ENCODE measurements at regions not wholly inside any gene's neighbourhood (a gene's known extent, or its start where the extent isn't known, plus 50 kb on each side); places are given as distances from the start of the nearest gene placed in this dataset.

- no peaks in the 10 kb centered on the region for H3K9me3 ChIP-seq (ENCODE audit: severe bottlenecking)
- H3K36me3 ChIP-seq = no peaks in the 10 kb centered on the region
- no peak for DNase-seq
- H3K27ac ChIP-seq = no peak overlapping the region
- no peak overlapping the region for H3K4me3 ChIP-seq (ENCODE audit: low read depth, low read length)
- peaks cover 20% of the 10 kb centered on the region for H3K27me3 ChIP-seq (ENCODE audit: insufficient read depth, low read depth, severe bottlenecking)
- TF ChIP-seq, protein P1, sequence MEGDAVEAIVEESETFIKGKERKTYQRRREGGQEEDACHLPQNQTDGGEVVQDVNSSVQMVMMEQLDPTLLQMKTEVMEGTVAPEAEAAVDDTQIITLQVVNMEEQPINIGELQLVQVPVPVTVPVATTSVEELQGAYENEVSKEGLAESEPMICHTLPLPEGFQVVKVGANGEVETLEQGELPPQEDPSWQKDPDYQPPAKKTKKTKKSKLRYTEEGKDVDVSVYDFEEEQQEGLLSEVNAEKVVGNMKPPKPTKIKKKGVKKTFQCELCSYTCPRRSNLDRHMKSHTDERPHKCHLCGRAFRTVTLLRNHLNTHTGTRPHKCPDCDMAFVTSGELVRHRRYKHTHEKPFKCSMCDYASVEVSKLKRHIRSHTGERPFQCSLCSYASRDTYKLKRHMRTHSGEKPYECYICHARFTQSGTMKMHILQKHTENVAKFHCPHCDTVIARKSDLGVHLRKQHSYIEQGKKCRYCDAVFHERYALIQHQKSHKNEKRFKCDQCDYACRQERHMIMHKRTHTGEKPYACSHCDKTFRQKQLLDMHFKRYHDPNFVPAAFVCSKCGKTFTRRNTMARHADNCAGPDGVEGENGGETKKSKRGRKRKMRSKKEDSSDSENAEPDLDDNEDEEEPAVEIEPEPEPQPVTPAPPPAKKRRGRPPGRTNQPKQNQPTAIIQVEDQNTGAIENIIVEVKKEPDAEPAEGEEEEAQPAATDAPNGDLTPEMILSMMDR (IDR thresholded peaks at IDR 0.05; ENCODE audit: low read depth, low read length) = no peak
Measured at GRCh38 chr16:73414638-73415037, 366.7 kb upstream of the ZFHX3 start.

DNA sequence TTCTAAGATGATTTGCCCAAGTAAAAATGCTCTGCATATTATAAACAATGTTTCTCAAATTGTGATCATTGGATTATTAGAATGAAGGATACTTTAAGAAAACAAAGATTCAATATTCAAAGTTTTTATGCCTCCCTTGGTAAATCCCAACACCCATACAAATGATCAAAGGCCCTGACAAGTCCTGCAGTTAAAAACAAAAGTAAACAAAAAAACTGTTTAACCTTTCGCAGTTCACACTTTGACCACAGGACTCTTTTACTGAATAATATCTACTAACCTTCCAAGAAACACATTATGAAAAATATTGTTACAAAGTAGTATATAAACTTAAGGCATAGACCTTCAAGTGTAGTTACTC lies 365.9 kb upstream of the ZFHX3 start:
- TF ChIP-seq, protein P1 (IDR thresholded peaks at IDR 0.05; ENCODE audit: low read depth, low read length) = no peak
- no peaks in the 10 kb centered on the region for H3K36me3 ChIP-seq

DNA sequence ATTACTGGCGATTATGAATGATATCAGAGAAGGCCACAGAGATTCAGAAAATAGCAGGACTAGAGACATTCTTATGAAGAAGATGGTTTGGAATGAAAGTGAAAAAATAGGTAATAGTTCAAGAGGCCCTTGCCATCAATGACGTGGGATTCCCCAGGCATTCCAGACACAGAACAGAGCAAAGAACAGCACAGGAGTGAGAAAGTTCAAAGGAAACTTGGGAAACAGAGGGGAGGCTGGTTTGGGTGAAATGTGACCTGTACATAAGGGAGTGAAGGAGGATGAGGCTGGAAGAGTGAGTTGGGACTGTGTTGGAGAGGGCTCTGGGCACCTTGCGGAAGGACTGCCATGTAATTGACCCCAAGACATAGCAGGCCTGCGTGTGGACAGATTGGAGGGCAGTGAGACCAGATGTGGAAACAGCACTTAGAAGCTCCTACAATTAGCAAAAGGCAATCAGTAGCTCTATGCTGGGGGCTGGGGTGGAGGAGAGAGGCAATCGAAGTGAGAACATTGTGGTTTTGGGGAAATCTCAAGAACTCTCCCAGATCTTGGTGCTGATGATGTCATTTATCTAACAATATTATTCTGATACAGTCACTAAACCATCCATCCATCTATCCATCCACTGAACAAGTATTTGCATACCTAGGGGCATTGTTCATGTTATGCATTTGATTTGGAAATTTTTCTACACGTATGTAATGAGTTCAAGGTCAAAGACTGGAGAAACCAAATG lies 365.3 kb upstream of the ZFHX3 start:
- TF ChIP-seq, protein P1 (IDR thresholded peaks at IDR 0.05; ENCODE audit: low read depth, low read length) = no peak
- Histone ChIP-seq H3K4me3 (ENCODE audit: low read depth, low read length) (no peak overlapping the region), H3K27me3 (ENCODE audit: insufficient read depth, low read depth, severe bottlenecking) (peaks cover 17% of the 10 kb centered on the region), H3K9me3 (ENCODE audit: severe bottlenecking) (no peaks in the 10 kb centered on the region), H3K36me3 (no peaks in the 10 kb centered on the region), H3K27ac (no peak overlapping the region)
- no peak for DNase-seq

More for the DNA sequence above, 365.9 kb upstream of the ZFHX3 start:
- H3K9me3 ChIP-seq (ENCODE audit: severe bottlenecking) = no peaks in the 10 kb centered on the region
- no peak overlapping the region for H3K27ac ChIP-seq
- H3K4me3 ChIP-seq (ENCODE audit: low read depth, low read length) = no peak overlapping the region
- H3K27me3 ChIP-seq (ENCODE audit: insufficient read depth, low read depth, severe bottlenecking) = peaks cover 17% of the 10 kb centered on the region
- no peak for DNase-seq

DNA sequence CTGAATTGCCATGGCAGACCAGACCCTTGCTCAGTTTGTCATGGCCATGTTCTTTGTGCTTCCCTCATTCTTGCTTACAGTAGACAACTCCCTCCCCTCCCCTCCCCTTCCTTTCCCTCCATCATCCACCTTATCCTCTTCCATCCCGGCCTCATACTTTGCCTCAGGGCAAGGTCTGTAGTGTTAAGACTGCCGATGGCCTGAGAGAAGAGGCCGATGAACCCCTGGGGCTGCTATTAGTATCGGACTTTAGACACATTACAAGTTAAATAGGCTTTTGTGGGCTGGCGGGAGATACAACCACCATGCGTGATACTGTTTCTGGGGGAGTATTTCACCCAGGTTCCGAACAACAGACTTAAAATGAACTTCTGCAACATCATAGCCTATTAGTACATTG lies 364.5 kb upstream of the ZFHX3 start:
- Histone ChIP-seq H3K27me3 (ENCODE audit: insufficient read depth, low read depth, severe bottlenecking) (peaks cover 17% of the 10 kb centered on the region), H3K9me3 (ENCODE audit: severe bottlenecking) (no peaks in the 10 kb centered on the region), H3K4me3 (ENCODE audit: low read depth, low read length) (no peak overlapping the region), H3K27ac (no peak overlapping the region), H3K36me3 (no peaks in the 10 kb centered on the region)
- TF ChIP-seq, protein P1 (IDR thresholded peaks at IDR 0.05; ENCODE audit: low read depth, low read length) = no peak
- DNase-seq = no peak

GRCh38 chr16:73408716-73409115 lies 360.8 kb upstream of the ZFHX3 start:
- no peak for DNase-seq
- Histone ChIP-seq H3K36me3 (no peaks in the 10 kb centered on the region), H3K27me3 (ENCODE audit: insufficient read depth, low read depth, severe bottlenecking) (peaks cover 37% of the 10 kb centered on the region), H3K27ac (no peak overlapping the region), H3K4me3 (ENCODE audit: low read depth, low read length) (no peak overlapping the region), H3K9me3 (ENCODE audit: severe bottlenecking) (no peaks in the 10 kb centered on the region)
- TF ChIP-seq, protein P1 (IDR thresholded peaks at IDR 0.05; ENCODE audit: low read depth, low read length) = no peak

DNA sequence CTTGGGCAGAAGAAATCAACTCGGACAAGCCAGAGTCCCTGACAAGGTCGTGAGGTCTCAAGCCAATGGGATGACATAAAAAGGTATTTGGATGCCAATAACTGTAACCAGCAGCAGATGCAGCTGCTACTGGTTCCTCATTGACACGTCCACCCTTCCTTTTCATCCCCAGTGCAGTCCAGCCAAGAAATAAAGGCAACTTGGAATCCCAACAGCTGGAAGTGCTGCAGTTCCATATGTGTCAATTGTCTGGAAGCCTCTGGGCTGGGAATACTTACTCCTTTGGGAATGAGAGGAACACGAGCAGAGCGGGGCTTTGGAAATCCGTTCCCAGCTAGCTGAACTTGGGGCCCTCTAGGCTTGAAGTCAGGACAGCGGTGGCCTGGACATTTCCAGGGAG lies 360.4 kb upstream of the ZFHX3 start:
- Histone ChIP-seq H3K27me3 (ENCODE audit: insufficient read depth, low read depth, severe bottlenecking) (peaks cover 37% of the 10 kb centered on the region), H3K4me3 (ENCODE audit: low read depth, low read length) (no peak overlapping the region), H3K27ac (no peak overlapping the region), H3K36me3 (no peaks in the 10 kb centered on the region), H3K9me3 (ENCODE audit: severe bottlenecking) (no peaks in the 10 kb centered on the region)
- TF ChIP-seq, protein P1 (IDR thresholded peaks at IDR 0.05; ENCODE audit: low read depth, low read length) = no peak
- no peak for DNase-seq
